RWPE1 (cell line): ENCODE measurements at regions not wholly inside any gene's neighbourhood (a gene's known extent, or its start where the extent isn't known, plus 50 kb on each side); places are given as distances from the start of the nearest gene placed in this dataset.

Source experiments
- CTCF ChIA-PET: fragments of 350-600 bp; sonication (Branson Sonifier 250); formaldehyde crosslinking; extraction: SDS; loops from one replicate; lab custom pipeline; 2021; lab: Yijun Ruan, JAX
- POLR2A ChIA-PET: fragments of 400-600 bp; formaldehyde crosslinking; extraction: SDS; loops from one replicate; lab custom pipeline; 2020; ENCODE audit warnings: antibody characterized with exemption; ENCODE audit not compliant: low non-redundant PET; lab: Yijun Ruan, JAX
- DNase-seq: peaks from one replicate; pipeline ENCODE4 v3.0.0; 2012; ENCODE audit warnings: low spot score
- H3K27ac ChIP-seq: fragments of 450-650 bp; 2 replicates; pipeline ENCODE4 v1.5.1; 2017
- CTCF ChIP-seq: fragments of 450-650 bp; conservative IDR thresholded peaks from 2 replicates; pipeline ENCODE4 v1.5.1; 2017; ENCODE audit warnings: low read depth, mild to moderate bottlenecking

GRCh38 chr6:93471281-93471680, 51.9 kb upstream of the EPHA7 start:
- ChIA-PET CTCF (no interaction called here), POLR2A (no interaction called here)
- DNase-seq = no peak
- no peak for TF ChIP-seq CTCF
- no peak overlapping the region for H3K27ac ChIP-seq
